HG03039 (cell line): ENCODE measurements at regions not wholly inside any gene's neighbourhood (a gene's known extent, or its start where the extent isn't known, plus 50 kb on each side); places are given as distances from the start of the nearest gene placed in this dataset.

Experiments used
- ATAC-seq: cut with Tn5 transposase; IDR thresholded peaks from one replicate; pipeline ENCODE4 v1.9.1; 2021; ENCODE audit warnings: mild to moderate bottlenecking, moderate library complexity; ENCODE audit not compliant: unreplicated experiment

GRCh38 chrX:20352935-20353336 is 86.2 kb upstream of the RPS6KA3 start:
- ATAC-seq, result peak; percentile 91

GRCh38 chrX:20352504-20352903 is 85.8 kb upstream of the RPS6KA3 start:
- ATAC-seq, result peak; percentile 32

DNA sequence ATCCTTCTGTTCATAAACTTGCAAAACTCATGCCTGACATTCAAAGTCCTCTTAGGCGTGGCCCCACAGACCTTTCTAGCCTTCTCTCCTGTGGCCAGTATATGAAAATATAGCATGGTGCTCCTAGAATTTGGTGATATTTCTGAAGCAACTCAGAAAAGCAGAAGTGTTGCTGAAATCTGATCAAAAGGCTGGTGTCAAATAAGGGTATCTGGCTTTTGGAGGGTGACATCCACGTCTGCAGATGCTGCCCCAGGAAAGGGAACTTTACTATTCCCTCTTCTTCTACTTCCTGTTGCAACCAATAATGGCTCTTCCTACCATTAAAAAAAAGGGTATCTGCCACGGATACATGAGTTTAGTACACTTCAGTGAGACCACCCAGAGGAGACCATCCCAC is 83.9 kb upstream of the RPS6KA3 start:
- no peak for ATAC-seq

DNA sequence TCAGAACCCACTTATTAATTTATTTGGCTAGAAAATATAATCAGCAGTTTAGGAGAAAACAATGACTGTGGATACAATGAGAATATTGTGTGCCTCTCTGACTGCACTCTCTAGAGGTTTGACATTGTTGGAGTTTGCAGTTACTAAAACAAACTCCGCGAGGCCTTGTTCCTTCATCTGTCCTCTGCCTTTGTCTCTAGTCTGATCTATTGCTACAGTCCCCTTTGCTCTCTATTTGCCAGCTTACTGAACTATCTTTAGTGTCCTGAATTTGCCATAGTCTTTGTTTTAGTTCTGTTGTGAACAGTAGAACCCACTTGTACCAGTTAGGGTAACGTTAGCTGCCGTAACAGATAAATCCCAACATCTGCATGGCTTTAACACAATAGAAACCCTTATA is 81.4 kb upstream of the RPS6KA3 start:
- ATAC-seq, result no peak

DNA sequence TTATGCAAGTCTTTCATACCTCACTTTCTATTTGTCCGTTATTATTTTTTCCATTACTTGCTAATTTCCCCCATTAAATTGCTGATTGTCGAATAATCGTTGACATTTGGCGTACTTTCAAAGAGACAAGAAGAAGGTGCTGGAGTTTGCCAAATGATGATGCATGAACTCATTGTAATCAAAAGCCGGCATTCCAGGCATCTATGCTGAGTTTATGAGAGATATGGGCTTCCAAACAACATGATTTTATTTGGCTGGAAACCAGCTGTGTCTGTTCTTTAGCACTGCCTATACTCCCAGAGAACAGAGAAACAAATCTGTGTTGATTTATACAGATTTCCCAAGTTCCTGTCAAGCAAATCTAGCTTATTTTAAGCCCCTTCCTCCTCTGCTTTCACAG is 80.8 kb upstream of the RPS6KA3 start:
- ATAC-seq, result no peak

- no peak for ATAC-seq
These were observed 67.0 kb upstream of the RPS6KA3 start for GRCh38 chrX:20333672-20334071.

DNA sequence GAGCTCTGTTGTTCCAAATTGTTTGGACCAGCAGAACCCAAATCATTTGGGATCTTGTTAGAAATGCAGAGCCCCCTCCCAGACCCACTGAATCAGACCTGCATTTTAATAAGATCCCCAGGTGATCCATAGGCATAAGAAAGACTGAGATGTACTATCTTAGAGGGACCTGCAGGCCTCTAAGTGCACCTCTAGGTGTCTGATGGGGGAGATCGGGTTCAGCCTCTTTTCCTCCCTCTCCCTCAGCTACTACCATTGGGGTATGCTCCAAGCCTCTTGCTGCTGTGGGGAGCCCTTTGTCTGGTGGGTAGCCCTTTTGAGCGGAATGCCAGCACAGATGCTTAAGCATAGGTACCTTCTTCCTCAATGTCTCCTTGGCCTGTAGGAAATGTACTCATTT is 63.8 kb upstream of the RPS6KA3 start:
- ATAC-seq, result no peak

- ATAC-seq, result no peak
These were observed 62.7 kb upstream of the RPS6KA3 start for GRCh38 chrX:20329435-20329834.

DNA sequence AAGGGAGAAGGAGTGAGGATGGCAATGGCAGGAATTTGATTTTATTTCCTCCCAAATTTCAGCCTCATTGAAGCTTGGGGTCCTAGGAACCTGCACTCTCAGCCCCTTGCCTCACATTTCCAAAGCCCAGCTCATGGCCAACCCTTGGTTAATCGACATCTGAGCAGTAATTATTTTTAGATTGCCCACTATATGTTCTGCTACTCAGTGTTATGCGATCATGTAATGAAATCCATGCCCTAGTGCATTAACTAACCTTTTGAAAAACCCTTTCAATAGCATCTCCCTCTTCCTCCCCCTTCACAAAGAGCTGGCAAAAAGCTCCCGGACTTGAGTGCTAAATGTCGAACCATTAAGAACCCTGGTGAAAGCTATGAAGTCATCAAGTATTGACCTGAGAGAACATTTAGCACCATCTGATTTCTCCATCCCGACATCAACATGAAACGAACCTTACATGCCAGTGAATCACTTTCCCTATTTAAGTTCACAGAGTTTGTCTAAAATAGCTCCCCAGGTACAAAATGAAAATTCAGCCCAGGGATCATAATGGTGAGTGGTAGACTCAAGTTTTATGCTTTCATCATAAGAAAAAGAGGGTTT is 59.2 kb upstream of the RPS6KA3 start:
- no peak for ATAC-seq

- no peak for ATAC-seq
These were observed 56.2 kb upstream of the RPS6KA3 start for GRCh38 chrX:20322887-20323286.

DNA sequence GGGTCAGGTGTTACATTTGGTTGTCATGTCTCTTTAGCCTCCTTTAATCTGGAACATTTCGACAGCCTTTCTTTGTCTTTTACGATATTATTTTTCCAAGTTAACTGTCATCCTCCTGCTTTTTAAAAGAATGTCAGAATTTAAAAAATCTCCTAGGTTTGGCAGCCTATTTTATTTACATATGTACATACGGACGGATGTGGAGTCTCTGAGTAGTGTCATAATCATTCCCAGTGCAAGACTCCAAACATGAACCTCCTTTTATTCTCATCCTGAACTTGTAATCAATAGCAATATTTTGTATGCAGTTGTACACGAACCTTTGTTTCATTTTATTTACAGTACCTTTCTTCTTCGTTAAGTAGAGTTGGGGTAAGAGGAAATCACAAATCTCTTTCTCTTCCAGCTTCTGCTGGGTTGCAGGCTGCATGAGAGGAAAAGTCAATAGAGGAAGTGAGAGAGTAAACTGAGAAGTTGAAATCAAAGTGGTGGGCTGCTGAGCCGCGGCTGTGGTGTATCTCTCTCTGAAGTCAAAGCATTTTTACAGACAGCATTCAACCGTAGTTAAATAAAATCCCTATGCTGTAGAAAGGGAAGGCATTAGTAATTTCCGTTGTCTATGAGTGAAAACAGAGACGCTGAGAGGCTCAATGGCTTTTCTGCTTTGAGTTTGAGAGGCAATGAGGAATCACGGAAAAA is 53.9 kb upstream of the RPS6KA3 start:
- ATAC-seq, result peak; percentile 91

DNA sequence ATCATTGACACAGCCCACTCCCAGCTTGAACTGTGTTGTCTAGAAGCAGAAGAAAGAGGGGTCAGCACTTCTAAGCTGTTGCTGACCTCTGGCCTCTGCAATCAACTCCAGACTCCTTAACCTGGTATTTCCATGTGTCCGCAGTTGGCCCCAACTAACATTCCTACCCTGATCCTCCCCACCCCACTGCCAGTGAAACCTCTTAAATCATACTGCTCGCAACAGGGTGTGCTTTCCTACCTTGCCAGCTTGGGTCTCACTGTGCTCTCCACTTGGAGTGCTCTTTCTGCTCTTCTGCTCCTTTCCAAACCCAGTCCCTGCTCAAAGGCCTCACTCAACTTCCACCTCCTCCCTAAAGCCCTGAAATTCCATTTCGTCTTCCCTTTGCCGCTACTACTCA is 52.3 kb upstream of the RPS6KA3 start:
- ATAC-seq, result no peak

DNA sequence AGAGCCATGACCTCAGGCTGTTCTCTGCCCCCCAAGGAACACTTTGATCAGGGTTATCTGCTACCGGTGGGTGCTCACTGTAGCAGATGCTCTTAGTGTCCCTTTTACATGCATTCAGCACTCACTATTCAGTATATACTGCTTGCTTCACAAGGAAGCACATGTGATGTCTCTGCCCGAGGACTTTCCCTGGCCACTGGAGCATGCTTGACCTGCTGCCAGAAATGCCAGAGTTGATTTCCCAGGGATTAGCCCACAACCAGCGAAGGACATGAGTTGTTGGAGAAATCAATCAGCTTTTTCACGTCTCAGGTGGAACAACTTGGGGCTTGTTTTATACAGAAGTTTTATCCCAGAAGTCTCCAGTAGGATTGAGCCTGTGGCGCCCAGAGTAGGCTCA is 51.2 kb upstream of the RPS6KA3 start:
- no peak for ATAC-seq
